HEK293 (cell line): ENCODE measurements at regions not wholly inside any gene's neighbourhood (a gene's known extent, or its start where the extent isn't known, plus 50 kb on each side); places are given as distances from the start of the nearest gene placed in this dataset.

ENCODE experiments used
- CTCF ChIA-PET: fragments of 350-600 bp; formaldehyde crosslinking; extraction: SDS; loops from one replicate; lab custom pipeline; 2021; ENCODE audit warnings: antibody characterized with exemption; lab: Yijun Ruan, JAX
- POLR2A ChIA-PET: fragments of 300-600 bp; formaldehyde crosslinking; extraction: SDS; loops from one replicate; lab custom pipeline; 2020; ENCODE audit warnings: antibody characterized with exemption, inconsistent platforms; lab: Yijun Ruan, JAX
- H3K27ac ChIP-seq: fragments of 200-500 bp; sonication (Bioruptor generic); 2 replicates; pipeline ENCODE4 v1.5.1; 2014; ENCODE audit warnings: low read depth, low read length, control low read depth, inconsistent platforms; ENCODE audit errors: extremely low read depth
- H3K36me3 ChIP-seq, 2 experiments: fragments of 200-500 bp in 1 of 2; sonication (Bioruptor generic) in 1 of 2; 1 replicate in 1 of 2; 2 replicates in 1 of 2; pipeline ENCODE4 v1.5.1; 2014 to 2017; ENCODE audit warnings: inconsistent platforms in 2 of 2, low read length in 2 of 2; ENCODE audit not compliant: control insufficient read depth in 2 of 2, insufficient read depth in 1 of 2
- H3K4me1 ChIP-seq: fragments of 200-500 bp; sonication (Bioruptor generic); 2 replicates; pipeline ENCODE4 v1.5.1; 2014; ENCODE audit warnings: mild to moderate bottlenecking, low read length, inconsistent platforms; ENCODE audit not compliant: control insufficient read depth, insufficient read depth
- H3K4me3 ChIP-seq: 2 replicates; pipeline ENCODE4 v1.5.1; 2011; ENCODE audit warnings: low read depth, mild to moderate bottlenecking, control low read depth, low read length, moderate library complexity
- H3K9me3 ChIP-seq: fragments of 200-500 bp; sonication (Bioruptor generic); 2 replicates; pipeline ENCODE4 v1.5.1; 2014; ENCODE audit warnings: low read depth, low read length, inconsistent platforms; ENCODE audit not compliant: control insufficient read depth, insufficient read depth
- BCL11A ChIP-seq: fragments of 450-650 bp; formaldehyde crosslinking; IDR thresholded peaks from 2 replicates; pipeline ENCODE4 v1.5.1; 2016; ENCODE audit warnings: low read depth, missing biosample characterization, missing genetic modification characterization
- GFI1B ChIP-seq: fragments of 450-650 bp; formaldehyde crosslinking; IDR thresholded peaks from 2 replicates; pipeline ENCODE4 v1.5.1; 2016; ENCODE audit warnings: missing biosample characterization, missing genetic modification characterization
- HOXC10 ChIP-seq: sonication (generic); formaldehyde crosslinking; IDR thresholded peaks from 2 replicates; pipeline ENCODE4 v1.8.1; 2023; ENCODE audit warnings: mild to moderate bottlenecking, missing genetic modification reagents
- RBAK ChIP-seq: fragments of 450-650 bp; formaldehyde crosslinking; IDR thresholded peaks from 2 replicates; pipeline ENCODE4 v1.5.1; 2016; ENCODE audit warnings: missing biosample characterization, missing genetic modification characterization
- ZBTB21 ChIP-seq: fragments of 450-650 bp; formaldehyde crosslinking; IDR thresholded peaks from 2 replicates; pipeline ENCODE4 v1.5.1; 2017; ENCODE audit warnings: missing biosample characterization, missing genetic modification characterization
- ZNF114 ChIP-seq: fragments of 450-650 bp; formaldehyde crosslinking; IDR thresholded peaks from 2 replicates; pipeline ENCODE4 v1.5.0; 2017; ENCODE audit warnings: missing biosample characterization, missing genetic modification characterization
- ZNF174 ChIP-seq: fragments of 450-650 bp; formaldehyde crosslinking; IDR thresholded peaks from 2 replicates; pipeline ENCODE4 v1.5.0; 2017; ENCODE audit warnings: missing biosample characterization, mild to moderate bottlenecking, missing genetic modification characterization
- ZNF184 ChIP-seq: fragments of 450-650 bp; IDR thresholded peaks from 2 replicates; pipeline ENCODE4 v1.5.1; 2018; ENCODE audit warnings: missing biosample characterization, mild to moderate bottlenecking, missing genetic modification characterization
- ZNF214 ChIP-seq: fragments of 450-650 bp; formaldehyde crosslinking; IDR thresholded peaks from 2 replicates; pipeline ENCODE4 v1.5.1; 2017; ENCODE audit warnings: missing biosample characterization, mild to moderate bottlenecking, missing genetic modification characterization, borderline replicate concordance
- ZNF223 ChIP-seq: fragments of 450-650 bp; formaldehyde crosslinking; IDR thresholded peaks from 2 replicates; pipeline ENCODE4 v1.5.1; 2016; ENCODE audit warnings: missing biosample characterization, missing genetic modification characterization
- ZNF239 ChIP-seq: fragments of 450-650 bp; formaldehyde crosslinking; IDR thresholded peaks from 2 replicates; pipeline ENCODE4 v1.5.1; 2016; ENCODE audit warnings: missing biosample characterization, missing genetic modification characterization
- ZNF266 ChIP-seq: fragments of 450-650 bp; formaldehyde crosslinking; IDR thresholded peaks from 2 replicates; pipeline ENCODE4 v1.5.1; 2016; ENCODE audit warnings: missing biosample characterization, missing genetic modification characterization, low read depth
- ZNF311 ChIP-seq: fragments of 450-650 bp; formaldehyde crosslinking; IDR thresholded peaks from 2 replicates; pipeline ENCODE4 v1.5.1; 2017; ENCODE audit warnings: missing biosample characterization, missing genetic modification characterization, borderline replicate concordance
- ZNF335 ChIP-seq: fragments of 450-650 bp; formaldehyde crosslinking; conservative IDR thresholded peaks from 2 replicates; pipeline ENCODE4 v1.5.1; 2016; ENCODE audit warnings: missing biosample characterization, missing genetic modification characterization
- ZNF350 ChIP-seq: fragments of 450-650 bp; formaldehyde crosslinking; IDR thresholded peaks from 2 replicates; pipeline ENCODE4 v1.5.0; 2017; ENCODE audit warnings: missing biosample characterization, mild to moderate bottlenecking, missing genetic modification characterization
- ZNF366 ChIP-seq: fragments of 450-650 bp; formaldehyde crosslinking; conservative IDR thresholded peaks from 2 replicates; pipeline ENCODE4 v1.5.1; 2016; ENCODE audit warnings: missing biosample characterization, missing genetic modification characterization
- ZNF433 ChIP-seq: fragments of 450-650 bp; formaldehyde crosslinking; IDR thresholded peaks from 2 replicates; pipeline ENCODE4 v1.5.1; 2016; ENCODE audit warnings: missing biosample characterization, missing genetic modification characterization, low read depth
- ZNF544 ChIP-seq: fragments of 450-650 bp; formaldehyde crosslinking; IDR thresholded peaks from 2 replicates; pipeline ENCODE4 v1.5.0; 2017; ENCODE audit warnings: missing biosample characterization, missing genetic modification characterization
- ZNF549 ChIP-seq: fragments of 450-650 bp; IDR thresholded peaks from 2 replicates; pipeline ENCODE4 v1.5.1; 2018; ENCODE audit warnings: missing biosample characterization, missing genetic modification characterization, mild to moderate bottlenecking, inconsistent platforms, moderate library complexity
- ZNF561 ChIP-seq: fragments of 450-650 bp; IDR thresholded peaks from 2 replicates; pipeline ENCODE4 v1.5.1; 2018; ENCODE audit warnings: missing biosample characterization, missing genetic modification characterization, borderline replicate concordance
- ZNF76 ChIP-seq: fragments of 450-650 bp; formaldehyde crosslinking; IDR thresholded peaks from 2 replicates; pipeline ENCODE4; 2016; ENCODE audit warnings: low read depth, missing biosample characterization, missing genetic modification characterization, borderline replicate concordance
- TF ChIP-seq, protein P1 (sequence below): fragments of 450-650 bp; formaldehyde crosslinking; IDR thresholded peaks from 2 replicates; pipeline ENCODE4 v1.5.1; 2016; ENCODE audit warnings: missing biosample characterization, missing genetic modification characterization
- TF ChIP-seq, protein P2 (sequence below): fragments of 450-650 bp; formaldehyde crosslinking; IDR thresholded peaks from 2 replicates; pipeline ENCODE4 v1.5.1; 2016; ENCODE audit warnings: missing biosample characterization, missing genetic modification characterization
- TF ChIP-seq, protein P3 (sequence below): fragments of 450-650 bp; formaldehyde crosslinking; IDR thresholded peaks from 2 replicates; pipeline ENCODE4 v1.5.1; 2016; ENCODE audit warnings: missing biosample characterization, missing genetic modification characterization
- TF ChIP-seq, protein P4 (sequence below): sonication (generic); formaldehyde crosslinking; IDR thresholded peaks from 2 replicates; pipeline ENCODE4 v1.8.1; 2022; ENCODE audit warnings: mild to moderate bottlenecking, moderate library complexity, missing genetic modification reagents

DNA sequence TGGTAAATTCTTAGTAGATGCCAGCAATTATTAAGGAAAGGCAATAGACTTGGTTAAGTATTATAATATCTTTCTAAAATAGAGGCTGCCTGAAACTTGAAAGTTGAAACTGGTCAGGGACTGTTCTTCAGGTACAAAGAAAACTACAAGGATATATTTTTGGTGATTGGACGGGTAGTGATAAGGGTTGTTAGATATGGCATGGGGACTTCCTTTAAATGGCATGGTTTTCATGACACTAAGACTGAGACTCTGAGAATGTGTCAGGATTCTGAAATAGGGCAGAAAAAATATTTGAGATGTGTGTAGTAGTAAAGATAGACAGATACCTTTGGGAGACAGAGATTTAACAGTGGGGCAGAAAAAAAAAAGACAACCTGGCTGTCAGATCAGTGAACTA lies 108.4 kb upstream of the SLC5A12 start (continued):
- no peak for TF ChIP-seq ZNF266 (tag by site-specific recombination)
- TF ChIP-seq ZNF214 (tag by site-specific recombination) = no peak

DNA sequence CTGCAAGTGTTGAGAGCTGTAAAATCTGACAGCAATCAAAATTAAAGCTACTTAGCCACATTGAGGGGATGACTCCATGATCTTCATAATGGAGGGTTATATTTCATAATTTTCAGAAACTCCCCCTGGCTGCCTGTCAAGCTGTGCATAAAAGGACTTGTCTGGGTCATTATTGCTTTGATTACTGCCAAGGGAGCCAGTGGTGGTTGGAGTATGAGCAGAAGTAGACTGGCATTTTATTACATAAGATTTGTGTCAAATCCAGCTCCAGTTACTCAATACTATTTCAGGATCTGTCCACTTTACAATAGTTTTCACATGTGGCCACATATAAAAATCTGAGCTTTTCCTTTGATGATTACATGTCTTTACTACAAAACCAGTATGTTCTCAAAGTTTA lies 108.9 kb upstream of the SLC5A12 start:
- no peak for TF ChIP-seq GFI1B (tag by site-specific recombination)
- no peak for TF ChIP-seq BCL11A (tag by site-specific recombination)
- TF ChIP-seq, protein P1, sequence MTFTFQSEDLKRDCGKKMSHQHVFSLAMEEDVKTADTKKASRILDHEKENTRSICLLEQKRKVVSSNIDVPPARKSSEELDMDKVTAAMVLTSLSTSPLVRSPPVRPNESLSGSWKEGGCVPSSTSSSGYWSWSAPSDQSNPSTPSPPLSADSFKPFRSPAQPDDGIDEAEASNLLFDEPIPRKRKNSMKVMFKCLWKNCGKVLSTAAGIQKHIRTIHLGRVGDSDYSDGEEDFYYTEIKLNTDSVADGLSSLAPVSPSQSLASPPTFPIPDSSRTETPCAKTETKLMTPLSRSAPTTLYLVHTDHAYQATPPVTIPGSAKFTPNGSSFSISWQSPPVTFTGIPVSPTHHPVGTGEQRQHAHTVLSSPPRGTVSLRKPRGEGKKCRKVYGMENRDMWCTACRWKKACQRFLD = no peak
- no peak for TF ChIP-seq ZNF350 (tag by site-specific recombination)
- no peak for TF ChIP-seq ZNF549
- H3K9me3 ChIP-seq = no peaks in the 10 kb centered on the region
- POLR2A ChIA-PET = no interaction called here
- no peak overlapping the region for H3K27ac ChIP-seq
- no peak overlapping the region for H3K4me3 ChIP-seq
- CTCF ChIA-PET = no interaction called here
- no peaks in the 10 kb centered on the region for H3K36me3 ChIP-seq
- H3K4me1 ChIP-seq = no peaks in the 10 kb centered on the region

DNA sequence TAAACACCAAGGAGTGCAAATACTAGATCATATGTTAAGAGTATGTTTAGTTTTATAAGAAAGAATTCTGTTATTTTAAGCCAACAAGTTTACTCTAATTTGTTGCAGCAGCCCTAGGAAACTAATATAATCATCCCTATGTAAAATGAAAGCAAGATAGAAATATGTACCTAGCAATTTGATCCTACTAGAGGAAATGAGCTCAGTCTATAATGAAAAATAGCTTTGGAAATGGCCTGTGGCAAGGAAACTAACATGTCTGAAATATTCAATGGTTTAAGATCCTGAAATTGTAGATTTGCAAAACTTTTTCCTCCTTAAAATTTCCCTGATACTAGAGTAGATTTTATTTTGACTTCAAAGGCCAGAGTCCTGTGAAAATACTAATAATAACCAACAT lies 112.7 kb upstream of the SLC5A12 start:
- H3K9me3 ChIP-seq = no peaks in the 10 kb centered on the region
- no peak overlapping the region for H3K27ac ChIP-seq
- H3K4me3 ChIP-seq = no peak overlapping the region
- TF ChIP-seq ZNF184 (tag by site-specific recombination) = no peak
- TF ChIP-seq HOXC10 (CRISPR knock-in tag) = no peak
- no peak for TF ChIP-seq ZNF311 (tag by site-specific recombination)
- TF ChIP-seq ZBTB21 = no peak
- TF ChIP-seq, protein P2, sequence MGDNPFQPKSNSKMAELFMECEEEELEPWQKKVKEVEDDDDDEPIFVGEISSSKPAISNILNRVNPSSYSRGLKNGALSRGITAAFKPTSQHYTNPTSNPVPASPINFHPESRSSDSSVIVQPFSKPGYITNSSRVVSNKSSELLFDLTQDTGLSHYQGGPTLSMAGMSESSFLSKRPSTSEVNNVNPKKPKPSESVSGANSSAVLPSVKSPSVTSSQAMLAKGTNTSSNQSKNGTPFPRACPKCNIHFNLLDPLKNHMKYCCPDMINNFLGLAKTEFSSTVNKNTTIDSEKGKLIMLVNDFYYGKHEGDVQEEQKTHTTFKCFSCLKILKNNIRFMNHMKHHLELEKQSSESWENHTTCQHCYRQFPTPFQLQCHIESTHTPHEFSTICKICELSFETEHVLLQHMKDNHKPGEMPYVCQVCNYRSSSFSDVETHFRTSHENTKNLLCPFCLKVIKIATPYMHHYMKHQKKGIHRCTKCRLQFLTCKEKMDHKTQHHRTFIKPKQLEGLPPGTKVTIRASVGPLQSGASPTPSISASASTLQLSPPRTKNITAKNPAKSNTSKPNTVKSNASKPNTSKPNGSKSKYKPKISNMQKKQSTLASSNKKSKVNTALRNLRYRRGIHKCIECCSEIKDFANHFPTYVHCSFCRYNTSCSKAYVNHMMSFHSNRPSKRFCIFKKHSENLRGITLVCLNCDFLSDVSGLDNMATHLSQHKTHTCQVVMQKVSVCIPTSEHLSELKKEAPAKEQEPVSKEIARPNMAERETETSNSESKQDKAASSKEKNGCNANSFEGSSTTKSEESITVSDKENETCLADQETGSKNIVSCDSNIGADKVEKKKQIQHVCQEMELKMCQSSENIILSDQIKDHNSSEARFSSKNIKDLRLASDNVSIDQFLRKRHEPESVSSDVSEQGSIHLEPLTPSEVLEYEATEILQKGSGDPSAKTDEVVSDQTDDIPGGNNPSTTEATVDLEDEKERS (tag by site-specific recombination) = no peak
- TF ChIP-seq ZNF335 (tag by site-specific recombination) = no peak
- TF ChIP-seq ZNF76 (tag by site-specific recombination) = no peak
- TF ChIP-seq, protein P3, sequence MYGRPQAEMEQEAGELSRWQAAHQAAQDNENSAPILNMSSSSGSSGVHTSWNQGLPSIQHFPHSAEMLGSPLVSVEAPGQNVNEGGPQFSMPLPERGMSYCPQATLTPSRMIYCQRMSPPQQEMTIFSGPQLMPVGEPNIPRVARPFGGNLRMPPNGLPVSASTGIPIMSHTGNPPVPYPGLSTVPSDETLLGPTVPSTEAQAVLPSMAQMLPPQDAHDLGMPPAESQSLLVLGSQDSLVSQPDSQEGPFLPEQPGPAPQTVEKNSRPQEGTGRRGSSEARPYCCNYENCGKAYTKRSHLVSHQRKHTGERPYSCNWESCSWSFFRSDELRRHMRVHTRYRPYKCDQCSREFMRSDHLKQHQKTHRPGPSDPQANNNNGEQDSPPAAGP (tag by site-specific recombination) = no peak
- TF ChIP-seq ZNF239 (tag by site-specific recombination) = no peak
- no peak for TF ChIP-seq ZNF561 (tag by site-specific recombination)
- TF ChIP-seq ZNF366 (tag by site-specific recombination) = no peak
- no peak for TF ChIP-seq ZNF433
- no peak for TF ChIP-seq ZNF114 (tag by site-specific recombination)
- TF ChIP-seq RBAK (tag by site-specific recombination) = no peak
- no peak for TF ChIP-seq ZNF544
- no peak for TF ChIP-seq ZNF223 (tag by site-specific recombination)
- TF ChIP-seq, protein P4, sequence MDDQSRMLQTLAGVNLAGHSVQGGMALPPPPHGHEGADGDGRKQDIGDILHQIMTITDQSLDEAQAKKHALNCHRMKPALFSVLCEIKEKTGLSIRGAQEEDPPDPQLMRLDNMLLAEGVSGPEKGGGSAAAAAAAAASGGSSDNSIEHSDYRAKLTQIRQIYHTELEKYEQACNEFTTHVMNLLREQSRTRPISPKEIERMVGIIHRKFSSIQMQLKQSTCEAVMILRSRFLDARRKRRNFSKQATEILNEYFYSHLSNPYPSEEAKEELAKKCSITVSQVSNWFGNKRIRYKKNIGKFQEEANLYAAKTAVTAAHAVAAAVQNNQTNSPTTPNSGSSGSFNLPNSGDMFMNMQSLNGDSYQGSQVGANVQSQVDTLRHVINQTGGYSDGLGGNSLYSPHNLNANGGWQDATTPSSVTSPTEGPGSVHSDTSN (CRISPR knock-in tag) = no peak
- TF ChIP-seq ZNF174 (tag by site-specific recombination) = no peak
- no peaks in the 10 kb centered on the region for H3K36me3 ChIP-seq
- ChIA-PET POLR2A (no interaction called here), CTCF (interaction anchor here (0.9 kb wide), 1 partner anchor 16 kb away, joined by 3 read pairs; no protein-coding TSS in a partner anchor)
- H3K4me1 ChIP-seq = no peaks in the 10 kb centered on the region
